GM13977 (cell line): ENCODE measurements at regions not wholly inside any gene's neighbourhood (a gene's known extent, or its start where the extent isn't known, plus 50 kb on each side); places are given as distances from the start of the nearest gene placed in this dataset.

ENCODE experiments used
- DNase-seq: peaks from one replicate; pipeline ENCODE4 v3.0.0; 2012; ENCODE audit warnings: low spot score
- CTCF ChIP-seq: IDR thresholded peaks from 2 replicates; pipeline ENCODE4 v1.5.1; 2012; ENCODE audit warnings: mild to moderate bottlenecking, control low read depth; ENCODE audit not compliant: insufficient read depth; ENCODE audit errors: extremely low read depth, missing control alignments
- in situ Hi-C: fragments of 300-500 bp; cut with MboI; formaldehyde crosslinking; loops from one replicate; pipeline ENCODE4 v1.12.0; 2022; ENCODE audit warnings: low sequenced_read_pairs, low pct_unique_long_range_greater_than_20kb, mixed read lengths, inconsistent platforms; ENCODE audit not compliant: unreplicated experiment

GRCh38 chr18:65974758-65975157, 223.9 kb downstream of the CDH7 start:
- no peak for TF ChIP-seq CTCF
- DNase-seq = no peak
- in situ Hi-C loops = no loop called here

GRCh38 chr18:65968239-65969004, 217.6 kb downstream of the CDH7 start:
- TF ChIP-seq CTCF = no peak
- no peak for DNase-seq
- in situ Hi-C loops = no loop called here

- no peak for DNase-seq
- no peak for TF ChIP-seq CTCF
- in situ Hi-C loops = no loop called here
Observed at GRCh38 chr18:65955747-65956146, 204.9 kb downstream of the CDH7 start.

GRCh38 chr18:65954372-65954771, 203.6 kb downstream of the CDH7 start:
- DNase-seq = no peak
- in situ Hi-C loops = no loop called here
- no peak for TF ChIP-seq CTCF

- DNase-seq = no peak
- in situ Hi-C loops = no loop called here
- no peak for TF ChIP-seq CTCF
Observed at GRCh38 chr18:65946777-65947176, 196.0 kb downstream of the CDH7 start.

GRCh38 chr18:65943268-65943667, 192.5 kb downstream of the CDH7 start:
- DNase-seq = no peak
- in situ Hi-C loops = no loop called here

More at GRCh38 chr18:65943268-65943667, 192.5 kb downstream of the CDH7 start:
- TF ChIP-seq CTCF = no peak
